CD14-positive monocyte (primary cell): ENCODE measurements at regions not wholly inside any gene's neighbourhood (a gene's known extent, or its start where the extent isn't known, plus 50 kb on each side); places are given as distances from the start of the nearest gene placed in this dataset.

ENCODE experiments used
- DNase-seq, 3 donors: peaks; one replicate each; pipeline ENCODE4 v3.0.0-alpha.2; 2011 to 2022
- H2AFZ ChIP-seq: 2 replicates; pipeline ENCODE4 v1.6.0; 2012; ENCODE audit warnings: mild to moderate bottlenecking, low read depth, low read length, inconsistent platforms; ENCODE audit not compliant: insufficient read depth, poor library complexity, severe bottlenecking
- H3K27ac ChIP-seq, 2 donors: 1 replicate in 1 of 2; 2 replicates in 1 of 2; pipeline ENCODE4 v1.5.1; 2012 to 2013; ENCODE audit warnings: low read length in 2 of 2, control low read depth in 1 of 2, inconsistent platforms in 1 of 2, low read depth in 1 of 2, mild to moderate bottlenecking in 1 of 2
- H3K27me3 ChIP-seq, 2 donors: one replicate each; pipeline versions ENCODE4 v1.6.0 to v1.6.1; 2011 to 2013; ENCODE audit warnings: low read length in 2 of 2; ENCODE audit not compliant: control insufficient read depth in 2 of 2, insufficient read depth in 2 of 2
- H3K36me3 ChIP-seq, 2 donors: replicated peaks in 1 of 2; 1 replicate in 1 of 2; 2 replicates in 1 of 2; pipeline versions ENCODE4 v1.5.1 to v1.6.1; 2012 to 2013; ENCODE audit warnings: low read length in 2 of 2, control low read depth in 1 of 2, inconsistent platforms in 1 of 2, mild to moderate bottlenecking in 1 of 2; ENCODE audit not compliant: insufficient read depth in 2 of 2, control insufficient read depth in 1 of 2
- H3K4me1 ChIP-seq, 2 donors: 1 replicate in 1 of 2; 2 replicates in 1 of 2; pipeline versions ENCODE4 v1.5.1 to v1.6.1; 2012 to 2013; ENCODE audit warnings: low read length in 2 of 2, control low read depth in 1 of 2, inconsistent platforms in 1 of 2, mild to moderate bottlenecking in 1 of 2, moderate library complexity in 1 of 2; ENCODE audit not compliant: insufficient read depth in 2 of 2, control insufficient read depth in 1 of 2
- H3K4me2 ChIP-seq: replicated peaks from 2 replicates; pipeline ENCODE3; 2012; ENCODE audit warnings: low read length, moderate library complexity, mild to moderate bottlenecking; ENCODE audit not compliant: poor library complexity, severe bottlenecking; ENCODE audit errors: extremely low read depth
- H3K4me3 ChIP-seq, 3 experiments: fragments of 200-600 bp in 1 of 3; sonication (generic) in 1 of 3; replicated peaks in 1 of 3; 1 replicate in 2 of 3; 2 replicates in 1 of 3; pipeline ENCODE4 v1.5.1; 2011 to 2013; ENCODE audit warnings: low read length in 3 of 3, mild to moderate bottlenecking in 3 of 3, control low read depth in 2 of 3, low read depth in 2 of 3, inconsistent platforms in 1 of 3, moderate library complexity in 1 of 3
- H3K79me2 ChIP-seq: 2 replicates; pipeline ENCODE4 v1.6.0; 2012; ENCODE audit warnings: mild to moderate bottlenecking, control low read depth, inconsistent platforms, low read length, moderate library complexity; ENCODE audit not compliant: insufficient read depth
- H3K9ac ChIP-seq: 2 replicates; pipeline ENCODE4 v1.6.0; 2017; ENCODE audit warnings: low read length, mild to moderate bottlenecking; ENCODE audit not compliant: insufficient read depth, poor library complexity, severe bottlenecking
- H3K9me3 ChIP-seq, 2 donors: replicated peaks in 1 of 2; 1 replicate in 1 of 2; 2 replicates in 1 of 2; pipeline versions ENCODE4 v1.5.1 to v1.6.1; 2012 to 2013; ENCODE audit warnings: low read length in 2 of 2, control low read depth in 1 of 2; ENCODE audit not compliant: control insufficient read depth in 1 of 2, insufficient read depth in 1 of 2
- H4K20me1 ChIP-seq: 2 replicates; pipeline ENCODE4 v1.6.0; 2012; ENCODE audit warnings: mild to moderate bottlenecking, low read length, control low read depth, moderate library complexity; ENCODE audit not compliant: insufficient read depth
- H3K27ac Mint-ChIP-seq, 7 donors: one replicate each; pipeline ENCODE4 v1.8.0; 2020; ENCODE audit warnings: mild to moderate bottlenecking in 7 of 7, mixed read lengths in 7 of 7, moderate library complexity in 6 of 7, inconsistent platforms in 2 of 7
- H3K27me3 Mint-ChIP-seq, 3 donors: one replicate each; pipeline ENCODE4 v1.8.0; 2021 to 2022; ENCODE audit warnings: low read depth in 3 of 3, mild to moderate bottlenecking in 3 of 3, mixed read lengths in 3 of 3, moderate library complexity in 3 of 3, inconsistent platforms in 1 of 3
- H3K36me3 Mint-ChIP-seq, 2 donors: one replicate each; pipeline ENCODE4 v1.8.0; 2020; ENCODE audit warnings: mixed read lengths in 2 of 2, inconsistent platforms in 1 of 2, mild to moderate bottlenecking in 1 of 2
- H3K4me1 Mint-ChIP-seq: one replicate; pipeline ENCODE4 v1.8.0; 2020; ENCODE audit warnings: mild to moderate bottlenecking, mixed read lengths
- H3K4me3 Mint-ChIP-seq, 2 donors: one replicate each; pipeline ENCODE4 v1.8.0; 2020; ENCODE audit warnings: mild to moderate bottlenecking in 2 of 2, mixed read lengths in 2 of 2, moderate library complexity in 1 of 2
- H3K9me3 Mint-ChIP-seq, 7 donors: one replicate each; pipeline ENCODE4 v1.8.0; 2020 to 2022; ENCODE audit warnings: mixed read lengths in 7 of 7, mild to moderate bottlenecking in 6 of 7, moderate library complexity in 6 of 7, inconsistent platforms in 2 of 7
- CTCF ChIP-seq: fragments of 200-600 bp; IDR thresholded peaks from one replicate; pipeline ENCODE4 v1.8.0; 2022; ENCODE audit warnings: antibody characterized with exemption, mild to moderate bottlenecking
- WGBS: methylation state at CpG from one replicate; pipeline ENCODE4 v1.1.5; 2013; ENCODE audit warnings: missing lambda C conversion rate; ENCODE audit not compliant: insufficient coverage; 5-methylcytosine and 5-hydroxymethylcytosine counted together
- intact Hi-C, 2 donors: fragments of 100-400 bp; cut with micrococcal nuclease; formaldehyde crosslinking; loops; one replicate each; pipeline versions ENCODE4 v1.15.0 to v1.15.1; 2023

- H3K79me2 ChIP-seq = no peaks in the 10 kb centered on the region
- no peak overlapping the region for H3K9ac ChIP-seq
- no peak overlapping the region for H3K4me2 ChIP-seq
- H3K36me3 ChIP-seq = no peaks in the 10 kb centered on the region
- Mint-ChIP-seq H3K36me3 (no peaks in the 10 kb centered on the region), H3K4me1 (no peaks in the 10 kb centered on the region), H3K27ac (no peak overlapping the region), H3K27me3 (no peaks in the 10 kb centered on the region), H3K4me3 (no peak overlapping the region), H3K9me3 (peaks cover 6 to 15% (median 8%) of the 10 kb centered on the region in 7 donors)
- no peak overlapping the region for H2AFZ ChIP-seq
- no peaks in the 10 kb centered on the region for H4K20me1 ChIP-seq
- WGBS = 100% methylated on average over 2 of the region's 3 CpGs
- no peak for DNase-seq
- TF ChIP-seq CTCF = no peak
- H3K27ac ChIP-seq = no peak overlapping the region
- H3K9me3 ChIP-seq = peaks cover 0 to 6% of the 10 kb centered on the region in 2 donors
- H3K4me3 ChIP-seq = no peak overlapping the region
- intact Hi-C loops = no loop called here
- H3K4me1 ChIP-seq = no peaks in the 10 kb centered on the region
- H3K27me3 ChIP-seq = no peaks in the 10 kb centered on the region
Measured at GRCh38 chr5:110021251-110021650, 331.5 kb downstream of the MAN2A1 start.

GRCh38 chr5:110025160-110025559, 335.4 kb downstream of the MAN2A1 start:
- WGBS = no CpG with 5 or more reads among the region's 3 CpGs
- Mint-ChIP-seq H3K9me3 (peaks cover 0 to 10% (median 4%) of the 10 kb centered on the region in 7 donors), H3K36me3 (no peaks in the 10 kb centered on the region), H3K4me1 (no peaks in the 10 kb centered on the region), H3K27ac (no peak overlapping the region), H3K27me3 (peaks cover 0 to 2% (median 0%) of the 10 kb centered on the region in 3 donors), H3K4me3 (no peak overlapping the region)
- H3K4me3 ChIP-seq = no peak overlapping the region
- no peaks in the 10 kb centered on the region for H4K20me1 ChIP-seq
- no peaks in the 10 kb centered on the region for H3K27me3 ChIP-seq
- intact Hi-C loops = no loop called here
- H3K4me2 ChIP-seq = no peak overlapping the region
- H3K27ac ChIP-seq = no peak overlapping the region
- DNase-seq = no peak
- no peaks in the 10 kb centered on the region for H3K36me3 ChIP-seq
- TF ChIP-seq CTCF = no peak
- no peak overlapping the region for H3K9ac ChIP-seq
- H3K4me1 ChIP-seq = no peaks in the 10 kb centered on the region
- no peaks in the 10 kb centered on the region for H3K9me3 ChIP-seq
- no peaks in the 10 kb centered on the region for H3K79me2 ChIP-seq
- no peak overlapping the region for H2AFZ ChIP-seq
